A549 (cell line): ENCODE measurements at regions not wholly inside any gene's neighbourhood (a gene's known extent, or its start where the extent isn't known, plus 50 kb on each side); places are given as distances from the start of the nearest gene placed in this dataset.

Experiments
- CTCF ChIP-seq: fragments of >200 bp; sonication (Bioruptor Twin); formaldehyde crosslinking; IDR thresholded peaks from 3 replicates; pipeline ENCODE4 v1.5.1; 2016
- POLR2AphosphoS2 ChIP-seq: conservative IDR thresholded peaks from 2 replicates; pipeline ENCODE4 v1.6.1; 2012; ENCODE audit warnings: low read length, improper control_type of control experiment, inconsistent platforms
- RAD21 ChIP-seq, 2 experiments: fragments of >200 bp in 1 of 2; sonication (Bioruptor Twin) in 1 of 2; formaldehyde crosslinking in 1 of 2; IDR thresholded peaks in 1 of 2; conservative IDR thresholded peaks in 1 of 2; 2 replicates in 1 of 2; 3 replicates in 1 of 2; pipeline ENCODE4 v1.6.1; 2012 to 2018; ENCODE audit warnings: inconsistent platforms in 1 of 2
- REST ChIP-seq: fragments of 200-600 bp; sonication (generic); IDR thresholded peaks from 2 replicates; pipeline ENCODE4 v1.6.1; 2016; ENCODE audit warnings: antibody characterized with exemption, mild to moderate bottlenecking, moderate library complexity

- TF ChIP-seq CTCF, result no peak
- no peak for TF ChIP-seq REST
- TF ChIP-seq RAD21 (conservative IDR thresholded peaks at IDR 0.05 in 1 of 2, IDR thresholded peaks at IDR 0.05 in 1 of 2), result no peak
- no peak for TF ChIP-seq POLR2AphosphoS2
Observed at GRCh38 chr5:124315741-124316415, 430.6 kb downstream of the ZNF608 start.
